KMS-11 (cell line): ENCODE measurements at regions not wholly inside any gene's neighbourhood (a gene's known extent, or its start where the extent isn't known, plus 50 kb on each side); places are given as distances from the start of the nearest gene placed in this dataset.
"Not testable (repeated sequence)": the region's sequence is repeated elsewhere in the genome, so short reads cannot be mapped to it uniquely, and the experiment has no call there.

ENCODE experiments used
- H2AFZ ChIP-seq: fragments of 200-600 bp; sonication (generic); 2 replicates; pipeline ENCODE4 v1.6.1; 2016; ENCODE audit warnings: antibody characterized with exemption, mixed run types, low read depth
- H3K27ac ChIP-seq: fragments of 200-600 bp; sonication (generic); 2 replicates; pipeline ENCODE4 v1.6.1; 2016; ENCODE audit warnings: mild to moderate bottlenecking, mixed run types
- H3K27me3 ChIP-seq: fragments of 200-600 bp; sonication (generic); 2 replicates; pipeline ENCODE4 v1.6.1; 2017; ENCODE audit warnings: mild to moderate bottlenecking, low read depth, mixed run types, moderate library complexity; ENCODE audit not compliant: insufficient read depth
- H3K36me3 ChIP-seq: fragments of 200-600 bp; sonication (generic); 2 replicates; pipeline ENCODE4 v1.6.1; 2017; ENCODE audit warnings: mild to moderate bottlenecking, mixed run types; ENCODE audit not compliant: insufficient read depth
- H3K4me1 ChIP-seq: fragments of 200-600 bp; sonication (generic); 2 replicates; pipeline ENCODE4 v1.6.1; 2016; ENCODE audit warnings: mild to moderate bottlenecking, low read depth, mixed run types; ENCODE audit not compliant: poor library complexity, severe bottlenecking
- H3K4me2 ChIP-seq: fragments of 200-600 bp; sonication (generic); 2 replicates; pipeline ENCODE4 v1.7.0; 2016; ENCODE audit warnings: mild to moderate bottlenecking, mixed run types
- H3K4me3 ChIP-seq: fragments of 200-600 bp; sonication (generic); IDR thresholded peaks from 2 replicates; pipeline ENCODE4 v1.6.1; 2017; ENCODE audit warnings: low read depth, low read length, mixed read lengths; ENCODE audit not compliant: insufficient read depth
- H3K79me2 ChIP-seq: fragments of 200-600 bp; sonication (generic); 2 replicates; pipeline ENCODE4 v1.6.1; 2016; ENCODE audit warnings: low read depth, mixed run types; ENCODE audit not compliant: insufficient read depth
- H3K9ac ChIP-seq: fragments of 200-600 bp; sonication (generic); 2 replicates; pipeline ENCODE4 v1.6.1; 2016; ENCODE audit warnings: mild to moderate bottlenecking, mixed run types
- H4K20me1 ChIP-seq: fragments of 200-600 bp; sonication (generic); 2 replicates; pipeline ENCODE4 v1.6.1; 2016; ENCODE audit warnings: mild to moderate bottlenecking, mixed run types; ENCODE audit not compliant: insufficient read depth
- CTCF ChIP-seq: fragments of 200-600 bp; sonication (generic); conservative IDR thresholded peaks from 2 replicates; pipeline ENCODE4 v1.6.1; 2017; ENCODE audit warnings: low read depth, mild to moderate bottlenecking, antibody characterized with exemption, low read length, moderate library complexity, mixed read lengths

- H3K36me3 ChIP-seq: no peaks in the 10 kb centered on the region
- no peaks in the 10 kb centered on the region for H3K4me1 ChIP-seq
- H3K27ac ChIP-seq: no peak overlapping the region
- H3K79me2 ChIP-seq: no peaks in the 10 kb centered on the region
- H4K20me1 ChIP-seq: no peaks in the 10 kb centered on the region
- no peak overlapping the region for H3K4me2 ChIP-seq
- TF ChIP-seq CTCF: no peak
- no peak overlapping the region for H3K9ac ChIP-seq
- no peaks in the 10 kb centered on the region for H3K27me3 ChIP-seq
- no peak overlapping the region for H3K4me3 ChIP-seq
- H2AFZ ChIP-seq: no peak overlapping the region
These were observed 494.4 kb downstream of the SOX11 start for GRCh38 chr2:6186332-6187151.

- Histone ChIP-seq H2AFZ (no peak overlapping the region), H3K36me3 (no peaks in the 10 kb centered on the region), H3K27me3 (no peaks in the 10 kb centered on the region)
These were observed 504.3 kb downstream of the SOX11 start for GRCh38 chr2:6196449-6196848.

DNA sequence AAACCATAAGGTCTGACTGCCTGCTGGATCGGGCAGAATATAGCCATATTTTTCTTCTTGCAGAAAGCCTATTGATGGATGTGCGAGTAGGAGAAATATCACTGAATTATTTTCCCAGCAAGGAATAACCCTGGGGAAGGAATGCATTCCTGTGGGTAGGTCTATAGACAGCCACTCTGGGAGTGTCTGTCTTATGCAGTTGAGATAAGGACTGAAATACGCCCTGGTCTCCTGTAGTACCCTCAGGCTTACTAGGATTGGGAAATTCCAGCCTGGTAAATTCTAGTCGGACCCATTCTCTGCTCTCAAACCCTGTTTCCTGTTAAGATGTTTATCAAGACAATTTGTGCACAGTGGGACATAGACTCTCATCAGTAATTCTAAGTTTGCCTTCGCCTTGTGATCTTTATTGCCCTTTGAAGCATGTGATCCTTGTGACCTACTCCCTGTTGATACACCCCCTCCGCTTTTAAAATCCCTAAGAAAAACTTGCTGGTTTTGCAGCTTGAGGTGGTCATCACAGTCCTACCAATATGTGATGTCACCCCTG, 506.3 kb downstream of the SOX11 start:
- H3K4me3 ChIP-seq, H3K27ac ChIP-seq, H3K36me3 ChIP-seq, H3K27me3 ChIP-seq, H3K4me1 ChIP-seq, H4K20me1 ChIP-seq, H3K79me2 ChIP-seq, H3K9ac ChIP-seq, H2AFZ ChIP-seq, H3K4me2 ChIP-seq: not testable (repeated sequence)

More at GRCh38 chr2:6196449-6196848, 504.3 kb downstream of the SOX11 start:
- no peak overlapping the region for H3K4me2 ChIP-seq
- no peaks in the 10 kb centered on the region for H3K79me2 ChIP-seq
- no peaks in the 10 kb centered on the region for H3K4me1 ChIP-seq
- H3K27ac ChIP-seq: no peak overlapping the region
- no peak for TF ChIP-seq CTCF
- no peaks in the 10 kb centered on the region for H4K20me1 ChIP-seq
- H3K9ac ChIP-seq: no peak overlapping the region
- no peak overlapping the region for H3K4me3 ChIP-seq

GRCh38 chr2:6202756-6203155, 510.6 kb downstream of the SOX11 start:
- Histone ChIP-seq H2AFZ (no peak overlapping the region), H3K9ac (no peak overlapping the region), H4K20me1 (no peaks in the 10 kb centered on the region), H3K27me3 (no peaks in the 10 kb centered on the region), H3K27ac (no peak overlapping the region), H3K36me3 (no peaks in the 10 kb centered on the region), H3K79me2 (no peaks in the 10 kb centered on the region), H3K4me3 (no peak overlapping the region), H3K4me1 (no peaks in the 10 kb centered on the region), H3K4me2 (no peak overlapping the region)
- TF ChIP-seq CTCF: no peak

GRCh38 chr2:6203291-6203959, 511.2 kb downstream of the SOX11 start:
- Histone ChIP-seq H3K4me1 (no peaks in the 10 kb centered on the region), H3K4me3 (no peak overlapping the region), H3K79me2 (no peaks in the 10 kb centered on the region), H3K36me3 (no peaks in the 10 kb centered on the region), H3K27ac (no peak overlapping the region), H3K9ac (no peak overlapping the region), H3K27me3 (no peaks in the 10 kb centered on the region), H4K20me1 (no peaks in the 10 kb centered on the region), H2AFZ (no peak overlapping the region), H3K4me2 (no peak overlapping the region)
- TF ChIP-seq CTCF: no peak
